Smooth muscle cell (in vitro differentiated cells): ENCODE measurements at regions not wholly inside any gene's neighbourhood (a gene's known extent, or its start where the extent isn't known, plus 50 kb on each side); places are given as distances from the start of the nearest gene placed in this dataset.

ENCODE experiments used
- DNase-seq: peaks from one replicate; lab custom pipeline; 2025; ENCODE audit not compliant: unreplicated experiment; lab: John Stamatoyannopoulos, UW
- H2AFZ ChIP-seq: fragments of 200-600 bp; sonication (generic); 2 replicates; pipeline ENCODE4 v1.6.0; 2016; ENCODE audit warnings: antibody characterized with exemption, low read depth, mild to moderate bottlenecking
- H3F3A ChIP-seq: fragments of 200-600 bp; sonication (generic); 2 replicates; pipeline ENCODE4 v1.6.0; 2017; ENCODE audit warnings: antibody characterized with exemption, low read depth
- H3K27ac ChIP-seq: fragments of 200-600 bp; sonication (generic); 2 replicates; pipeline ENCODE4 v1.5.1; 2016; ENCODE audit warnings: low read depth, mild to moderate bottlenecking
- H3K27me3 ChIP-seq: fragments of 200-600 bp; sonication (generic); 2 replicates; pipeline ENCODE4 v1.6.1; 2016; ENCODE audit warnings: low read depth, mild to moderate bottlenecking
- H3K36me3 ChIP-seq: fragments of 200-600 bp; sonication (generic); 2 replicates; pipeline ENCODE4 v1.5.1; 2016; ENCODE audit warnings: low read depth
- H3K4me1 ChIP-seq: fragments of 200-600 bp; sonication (generic); 2 replicates; pipeline ENCODE4 v1.5.1; 2016; ENCODE audit warnings: low read depth
- H3K4me2 ChIP-seq: fragments of 200-600 bp; sonication (generic); 2 replicates; pipeline ENCODE4 v1.6.0; 2016; ENCODE audit warnings: mild to moderate bottlenecking
- H3K4me3 ChIP-seq: fragments of 200-600 bp; sonication (generic); 2 replicates; pipeline ENCODE4 v1.5.1; 2016; ENCODE audit warnings: mild to moderate bottlenecking
- H3K79me2 ChIP-seq: fragments of 200-600 bp; sonication (generic); 2 replicates; pipeline ENCODE4 v1.6.0; 2016; ENCODE audit warnings: low read depth, mild to moderate bottlenecking
- H3K9ac ChIP-seq: fragments of 200-600 bp; sonication (generic); 2 replicates; pipeline ENCODE4 v1.6.0; 2016; ENCODE audit warnings: low read depth
- H3K9me3 ChIP-seq: fragments of 200-600 bp; sonication (generic); replicated peaks from 2 replicates; pipeline ENCODE4 v1.5.1; 2016; ENCODE audit warnings: low read depth
- H4K20me1 ChIP-seq: fragments of 200-600 bp; sonication (generic); 2 replicates; pipeline ENCODE4 v1.6.0; 2016; ENCODE audit warnings: low read depth
- CTCF ChIP-seq: fragments of 200-600 bp; sonication (generic); IDR thresholded peaks from 2 replicates; pipeline ENCODE4 v1.5.1; 2017; ENCODE audit warnings: borderline replicate concordance, mild to moderate bottlenecking, antibody characterized with exemption; ENCODE audit not compliant: insufficient read depth, poor library complexity, severe bottlenecking
- WGBS: methylation state at CpG from one replicate; pipeline ENCODE4 v1.1.7; 2016; ENCODE audit warnings: low lambda C conversion rate; 5-methylcytosine and 5-hydroxymethylcytosine counted together

- H3K27me3 ChIP-seq = no peaks in the 10 kb centered on the region
- no peak overlapping the region for H3K27ac ChIP-seq
- H3K9me3 ChIP-seq = no peaks in the 10 kb centered on the region
- H3K9ac ChIP-seq = no peak overlapping the region
- no peaks in the 10 kb centered on the region for H3F3A ChIP-seq
- no peak for TF ChIP-seq CTCF
- no peaks in the 10 kb centered on the region for H3K79me2 ChIP-seq
- no peak overlapping the region for H2AFZ ChIP-seq
- no peak overlapping the region for H3K4me3 ChIP-seq
- no peak overlapping the region for H3K4me2 ChIP-seq
- WGBS = 93% methylated on average over 1 of the region's 1 CpG
- H3K4me1 ChIP-seq = no peaks in the 10 kb centered on the region
- H3K36me3 ChIP-seq = no peaks in the 10 kb centered on the region
- H4K20me1 ChIP-seq = no peaks in the 10 kb centered on the region
- no peak for DNase-seq
Observed at GRCh38 chr2:62348700-62349099, 152.8 kb downstream of the B3GNT2 start.

GRCh38 chr2:62347563-62348270 is 151.8 kb downstream of the B3GNT2 start:
- DNase-seq = no peak
- no peak for TF ChIP-seq CTCF
- no peaks in the 10 kb centered on the region for H3K4me1 ChIP-seq

GRCh38 chr2:62344472-62344871 is 148.6 kb downstream of the B3GNT2 start:
- no peaks in the 10 kb centered on the region for H3K4me1 ChIP-seq
- no peak for DNase-seq

More at GRCh38 chr2:62347563-62348270, 151.8 kb downstream of the B3GNT2 start:
- Histone ChIP-seq H3F3A (no peaks in the 10 kb centered on the region), H3K36me3 (no peaks in the 10 kb centered on the region), H3K4me3 (no peak overlapping the region), H3K9me3 (no peaks in the 10 kb centered on the region), H3K27me3 (no peaks in the 10 kb centered on the region), H3K79me2 (no peaks in the 10 kb centered on the region), H3K9ac (no peak overlapping the region), H2AFZ (no peak overlapping the region), H3K27ac (no peak overlapping the region), H3K4me2 (no peak overlapping the region), H4K20me1 (no peaks in the 10 kb centered on the region)
- 94% methylated on average over 7 of the region's 7 CpGs for WGBS

More at GRCh38 chr2:62344472-62344871, 148.6 kb downstream of the B3GNT2 start:
- 94% methylated on average over 5 of the region's 5 CpGs for WGBS
- no peak overlapping the region for H3K4me3 ChIP-seq
- no peaks in the 10 kb centered on the region for H3K9me3 ChIP-seq
- H2AFZ ChIP-seq = no peak overlapping the region
- no peak overlapping the region for H3K4me2 ChIP-seq
- TF ChIP-seq CTCF = no peak
- peaks cover 10% of the 10 kb centered on the region for H3F3A ChIP-seq
- no peaks in the 10 kb centered on the region for H3K79me2 ChIP-seq
- H4K20me1 ChIP-seq = no peaks in the 10 kb centered on the region
- no peak overlapping the region for H3K27ac ChIP-seq
- no peaks in the 10 kb centered on the region for H3K36me3 ChIP-seq
- H3K9ac ChIP-seq = no peak overlapping the region
- no peaks in the 10 kb centered on the region for H3K27me3 ChIP-seq
